HL-60 (cell line): ENCODE measurements at regions not wholly inside any gene's neighbourhood (a gene's known extent, or its start where the extent isn't known, plus 50 kb on each side); places are given as distances from the start of the nearest gene placed in this dataset.

Experiments used
- DNase-seq, 2 experiments: peaks; one replicate each; pipeline ENCODE4 v3.0.0-alpha.2; 2010 to 2020; ENCODE audit warnings: low read depth in 1 of 2, low spot score in 1 of 2
- H3K27ac ChIP-seq: fragments of 250-450 bp; sonication (Bioruptor Pico); replicated peaks from 2 replicates; pipeline ENCODE4 v1.5.1; 2020; ENCODE audit warnings: mild to moderate bottlenecking, moderate library complexity
- H3K27me3 ChIP-seq: fragments of 250-450 bp; sonication (Bioruptor Pico); 2 replicates; pipeline ENCODE4 v1.5.1; 2021; ENCODE audit warnings: mild to moderate bottlenecking, moderate library complexity; ENCODE audit not compliant: insufficient read depth, poor library complexity, severe bottlenecking
- H3K4me3 ChIP-seq: replicated peaks from 2 replicates; pipeline ENCODE4 v1.5.1; 2011; ENCODE audit warnings: mild to moderate bottlenecking, control low read depth, low read length; ENCODE audit not compliant: insufficient read depth
- CTCF ChIP-seq: IDR thresholded peaks from one replicate; pipeline ENCODE4 v1.5.1; 2011; ENCODE audit warnings: low read length, control low read depth, inconsistent platforms; ENCODE audit not compliant: insufficient read depth
- GABPA ChIP-seq: IDR thresholded peaks from 2 replicates; pipeline ENCODE4 v1.6.1; 2012; ENCODE audit warnings: low read depth
- POLR2AphosphoS5 ChIP-seq: IDR thresholded peaks from 2 replicates; pipeline ENCODE4 v1.6.1; 2012; ENCODE audit warnings: low read depth
- REST ChIP-seq: IDR thresholded peaks from 2 replicates; pipeline ENCODE4 v1.6.1; 2012; ENCODE audit warnings: low read depth; ENCODE audit not compliant: insufficient replicate concordance
- SPI1 ChIP-seq: IDR thresholded peaks from 2 replicates; pipeline ENCODE4 v1.6.1; 2012; ENCODE audit warnings: low read depth, mild to moderate bottlenecking, borderline replicate concordance

- Histone ChIP-seq H3K27me3 (no peaks in the 10 kb centered on the region), H3K27ac (peak overlapping the region; percentile 64), H3K4me3 (no peak overlapping the region)
- TF ChIP-seq SPI1 (peak; percentile 42; the same call in 1 of the 2 replicates), GABPA (no peak), POLR2AphosphoS5 (peak; percentile 66; the same call in 1 of the 2 replicates), CTCF (no peak)
- peak; percentile 76 to 89 for DNase-seq
Measured at GRCh38 chr5:163963881-163964280, 458.5 kb downstream of the MAT2B start.

- TF ChIP-seq SPI1: no peak
- TF ChIP-seq POLR2AphosphoS5: no peak
- TF ChIP-seq REST: no peak
- H3K27me3 ChIP-seq: no peaks in the 10 kb centered on the region
Measured at GRCh38 chr5:163964671-163965070, 459.3 kb downstream of the MAT2B start.

GRCh38 chr5:163967268-163967667 is 461.8 kb downstream of the MAT2B start:
- Histone ChIP-seq H3K4me3 (no peak overlapping the region), H3K27ac (no peak overlapping the region), H3K27me3 (no peaks in the 10 kb centered on the region)
- DNase-seq: no peak
- TF ChIP-seq GABPA: no peak
- no peak for TF ChIP-seq POLR2AphosphoS5

More at GRCh38 chr5:163964671-163965070, 459.3 kb downstream of the MAT2B start:
- peak overlapping the region; percentile 64 for H3K27ac ChIP-seq
- DNase-seq: no peak
- no peak overlapping the region for H3K4me3 ChIP-seq

- no peak overlapping the region for H3K27ac ChIP-seq
- H3K4me3 ChIP-seq: no peak overlapping the region
- no peaks in the 10 kb centered on the region for H3K27me3 ChIP-seq
- DNase-seq: peak in 1 of 2 experiments; percentile 23
- TF ChIP-seq POLR2AphosphoS5: no peak
Measured at GRCh38 chr5:163968651-163969050, 463.2 kb downstream of the MAT2B start.

GRCh38 chr5:163976696-163977095 is 471.3 kb downstream of the MAT2B start:
- TF ChIP-seq GABPA (no peak), REST (no peak), SPI1 (no peak), POLR2AphosphoS5 (no peak), CTCF (no peak)
- no peak overlapping the region for H3K4me3 ChIP-seq
- no peak for DNase-seq
- no peaks in the 10 kb centered on the region for H3K27me3 ChIP-seq
- H3K27ac ChIP-seq: no peak overlapping the region
